Activated T-cell treated with anti-CD3 and anti-CD28 coated beads, Interleukin-2, amount 50 U/mL, for 24 hours (primary cell): ENCODE measurements at regions not wholly inside any gene's neighbourhood (a gene's known extent, or its start where the extent isn't known, plus 50 kb on each side); places are given as distances from the start of the nearest gene placed in this dataset.
"Not testable (repeated sequence)": the region's sequence is repeated elsewhere in the genome, so short reads cannot be mapped to it uniquely, and the experiment has no call there.

Experiments
- DNase-seq: peaks from one replicate; pipeline ENCODE4 v3.0.0-alpha.2; 2020
- H3K27ac Mint-ChIP-seq: 2 replicates; pipeline ENCODE4 v1.8.0; 2020; ENCODE audit warnings: mild to moderate bottlenecking, mixed read lengths
- H3K27me3 Mint-ChIP-seq: 2 replicates; pipeline ENCODE4 v1.8.0; 2020; ENCODE audit warnings: mixed read lengths
- H3K36me3 Mint-ChIP-seq: 2 replicates; pipeline ENCODE4 v1.8.0; 2020; ENCODE audit warnings: low read depth, mixed read lengths
- H3K4me1 Mint-ChIP-seq: 2 replicates; pipeline ENCODE4 v1.8.0; 2020; ENCODE audit warnings: low read depth, mixed read lengths
- H3K4me3 Mint-ChIP-seq: 2 replicates; pipeline ENCODE4 v1.8.0; 2020; ENCODE audit warnings: mild to moderate bottlenecking, moderate library complexity, mixed read lengths
- H3K9me3 Mint-ChIP-seq: 2 replicates; pipeline ENCODE4 v1.8.0; 2020; ENCODE audit warnings: mixed read lengths

DNA sequence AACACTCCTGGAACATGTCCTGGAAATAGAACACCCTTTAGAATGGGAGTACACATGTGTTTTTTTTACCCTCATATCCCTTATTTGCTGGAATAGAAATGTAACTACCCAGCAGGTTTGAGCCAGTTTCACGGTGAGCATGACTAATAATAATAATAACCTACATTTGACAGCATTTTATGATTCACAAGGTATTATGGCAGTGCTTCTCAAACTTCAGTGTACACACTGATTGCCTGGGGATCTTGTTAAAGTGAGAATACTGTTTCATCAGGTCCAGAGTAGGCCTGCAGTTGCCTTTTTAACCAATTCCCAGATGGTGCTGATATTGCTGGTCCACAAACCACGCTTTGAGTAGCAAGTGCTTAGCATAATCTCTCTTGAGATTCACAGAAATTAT, 63.9 kb downstream of the NFKBIZ start:
- Mint-ChIP-seq H3K4me3 (no peak overlapping the region), H3K4me1 (peaks cover 7% of the 10 kb centered on the region), H3K27ac (no peak overlapping the region), H3K27me3 (no peaks in the 10 kb centered on the region), H3K36me3 (no peaks in the 10 kb centered on the region), H3K9me3 (peaks cover 2% of the 10 kb centered on the region)
- no peak for DNase-seq

GRCh38 chr3:101917761-101918160, 68.4 kb downstream of the NFKBIZ start:
- not testable (repeated sequence) for H3K27me3 Mint-ChIP-seq, H3K36me3 Mint-ChIP-seq, DNase-seq, H3K27ac Mint-ChIP-seq, H3K4me3 Mint-ChIP-seq
- H3K4me1 Mint-ChIP-seq = peaks cover 19% of the 10 kb centered on the region
- peaks cover 11% of the 10 kb centered on the region for H3K9me3 Mint-ChIP-seq

DNA sequence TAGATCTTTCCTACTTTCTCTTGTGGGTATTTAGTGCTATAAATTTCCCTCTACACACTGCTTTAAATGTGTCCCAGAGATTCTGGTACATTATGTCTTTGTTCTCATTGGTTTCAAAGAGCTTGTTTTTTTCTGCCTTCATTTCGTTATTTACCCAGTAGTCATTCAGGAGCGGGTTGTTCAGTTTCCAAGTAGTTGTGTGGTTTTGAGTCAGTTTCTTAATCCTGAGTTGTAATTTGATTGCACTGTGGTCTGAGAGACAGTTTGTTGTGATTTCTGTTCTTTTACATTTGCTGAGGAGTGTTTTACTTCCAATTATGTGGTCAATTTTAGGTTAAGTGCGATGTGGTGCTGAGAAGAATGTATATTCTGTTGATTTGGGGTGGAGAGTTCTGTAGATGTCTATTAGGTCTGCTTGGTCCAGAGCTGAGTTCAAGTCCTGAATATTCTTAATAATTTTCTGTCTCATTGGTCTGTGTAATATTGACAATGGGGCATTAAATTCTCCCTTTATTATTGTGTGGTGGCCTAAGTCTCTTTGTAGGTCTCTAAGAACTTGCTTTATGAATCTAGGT, 72.9 kb downstream of the NFKBIZ start:
- H3K4me1 Mint-ChIP-seq = peaks cover 44% of the 10 kb centered on the region

DNA sequence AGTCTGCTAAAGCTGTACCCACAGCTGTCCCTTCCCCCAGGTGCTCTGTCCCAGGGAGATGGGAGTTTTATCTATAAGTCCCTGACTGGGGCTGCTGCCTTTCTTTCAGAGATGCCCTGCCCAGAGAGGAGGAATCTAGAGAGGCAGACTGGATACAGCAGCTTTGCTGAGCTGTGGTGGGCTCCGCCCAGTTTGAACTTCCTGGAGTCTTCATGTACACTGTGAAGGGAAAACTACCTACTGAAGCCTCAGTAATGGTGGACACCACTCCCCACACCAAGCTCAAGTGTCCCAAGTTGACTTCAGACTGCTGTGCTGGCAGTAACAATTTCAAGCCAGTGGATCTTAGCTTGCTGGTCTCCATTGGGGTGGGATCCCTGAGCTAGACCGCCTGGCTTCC, 75.3 kb downstream of the NFKBIZ start:
- H3K27ac Mint-ChIP-seq, H3K27me3 Mint-ChIP-seq, DNase-seq, H3K36me3 Mint-ChIP-seq, H3K4me3 Mint-ChIP-seq: not testable (repeated sequence)
- H3K9me3 Mint-ChIP-seq = peaks cover 11% of the 10 kb centered on the region
- peaks cover 42% of the 10 kb centered on the region for H3K4me1 Mint-ChIP-seq

More for the DNA sequence above, 72.9 kb downstream of the NFKBIZ start:
- not testable (repeated sequence) for DNase-seq, H3K27me3 Mint-ChIP-seq, H3K36me3 Mint-ChIP-seq, H3K4me3 Mint-ChIP-seq
- H3K9me3 Mint-ChIP-seq = peaks cover 12% of the 10 kb centered on the region
- peak overlapping the region; percentile 5 for H3K27ac Mint-ChIP-seq

- H3K4me3 Mint-ChIP-seq, H3K27ac Mint-ChIP-seq, H3K27me3 Mint-ChIP-seq, H3K36me3 Mint-ChIP-seq, DNase-seq: not testable (repeated sequence)
- H3K4me1 Mint-ChIP-seq = peaks cover 42% of the 10 kb centered on the region
- peaks cover 11% of the 10 kb centered on the region for H3K9me3 Mint-ChIP-seq
These were observed 75.8 kb downstream of the NFKBIZ start for GRCh38 chr3:101925124-101925523.

GRCh38 chr3:101925564-101925963, 76.2 kb downstream of the NFKBIZ start:
- Mint-ChIP-seq H3K4me3 (no peak overlapping the region), H3K27me3 (peaks cover 8% of the 10 kb centered on the region), H3K9me3 (peaks cover 11% of the 10 kb centered on the region)

GRCh38 chr3:101926594-101927105, 77.3 kb downstream of the NFKBIZ start:
- Mint-ChIP-seq H3K27ac (no peak overlapping the region), H3K27me3 (peaks cover 8% of the 10 kb centered on the region)
- DNase-seq = no peak

More at GRCh38 chr3:101925564-101925963, 76.2 kb downstream of the NFKBIZ start:
- H3K36me3 Mint-ChIP-seq = no peaks in the 10 kb centered on the region
- H3K27ac Mint-ChIP-seq = no peak overlapping the region
- H3K4me1 Mint-ChIP-seq = peaks cover 42% of the 10 kb centered on the region
- DNase-seq = no peak

GRCh38 chr3:101928890-101929289, 79.6 kb downstream of the NFKBIZ start:
- Mint-ChIP-seq H3K27ac (no peak overlapping the region), H3K36me3 (no peaks in the 10 kb centered on the region), H3K4me1 (peaks cover 28% of the 10 kb centered on the region), H3K9me3 (no peaks in the 10 kb centered on the region), H3K4me3 (no peak overlapping the region), H3K27me3 (no peaks in the 10 kb centered on the region)
- no peak for DNase-seq

More at GRCh38 chr3:101926594-101927105, 77.3 kb downstream of the NFKBIZ start:
- Mint-ChIP-seq H3K9me3 (peaks cover 8% of the 10 kb centered on the region), H3K4me1 (peaks cover 41% of the 10 kb centered on the region), H3K36me3 (no peaks in the 10 kb centered on the region), H3K4me3 (no peak overlapping the region)

- Mint-ChIP-seq H3K27ac (no peak overlapping the region), H3K4me1 (peaks cover 16% of the 10 kb centered on the region), H3K4me3 (no peak overlapping the region), H3K36me3 (no peaks in the 10 kb centered on the region), H3K27me3 (no peaks in the 10 kb centered on the region), H3K9me3 (no peaks in the 10 kb centered on the region)
- no peak for DNase-seq
These were observed 81.8 kb downstream of the NFKBIZ start for GRCh38 chr3:101931081-101931480.

GRCh38 chr3:101932326-101933068, 83.2 kb downstream of the NFKBIZ start:
- Mint-ChIP-seq H3K4me1 (peaks cover 23% of the 10 kb centered on the region), H3K9me3 (no peaks in the 10 kb centered on the region), H3K27me3 (no peaks in the 10 kb centered on the region)

DNA sequence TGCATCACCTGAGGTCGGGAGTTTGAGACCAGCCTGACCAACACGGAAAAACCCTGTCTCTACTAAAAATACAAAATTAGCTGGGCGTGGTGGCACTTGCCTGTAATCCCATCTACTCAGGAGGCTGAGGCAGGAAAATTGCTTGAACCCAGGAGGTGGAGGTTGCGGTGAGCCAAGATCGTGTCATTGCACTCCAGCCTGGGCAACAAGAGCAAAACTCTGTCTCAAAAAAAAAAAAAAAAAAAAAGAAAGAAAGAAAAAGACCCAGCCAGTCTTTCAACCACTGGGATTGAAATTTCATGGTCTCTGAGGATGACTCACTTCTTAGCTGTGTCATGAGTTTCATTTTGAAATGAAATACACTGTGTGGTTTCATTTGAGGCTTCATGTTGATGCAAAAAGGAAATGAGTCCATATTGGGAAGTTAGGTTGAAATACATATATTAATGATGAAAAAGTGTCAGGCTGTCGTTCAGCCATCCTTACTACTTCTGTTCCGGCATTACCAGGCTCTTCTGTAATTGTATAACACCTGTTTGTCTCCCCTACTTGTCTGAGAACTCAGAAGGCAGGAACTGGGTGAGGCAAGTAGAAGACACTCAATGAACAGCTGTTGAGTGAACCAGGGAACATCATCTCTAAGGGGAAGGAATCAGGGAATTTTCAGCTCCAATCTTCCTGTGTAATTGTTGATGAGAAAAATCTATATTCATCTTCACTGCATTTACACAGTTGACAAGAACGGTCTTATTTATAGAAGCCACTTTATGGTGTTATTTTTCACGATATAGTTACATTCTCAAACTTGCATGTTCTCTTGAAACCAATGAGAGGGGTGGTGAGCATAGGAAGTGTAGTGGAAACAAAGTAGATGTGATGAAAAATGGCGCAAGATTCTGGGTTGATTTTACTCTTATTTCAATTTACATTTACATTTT, 87.4 kb downstream of the NFKBIZ start:
- H3K4me1 Mint-ChIP-seq = peaks cover 28% of the 10 kb centered on the region
- DNase-seq = peak; percentile 59
- H3K9me3 Mint-ChIP-seq = no peaks in the 10 kb centered on the region
- peak overlapping the region; percentile 87 for H3K27ac Mint-ChIP-seq
- peak overlapping the region; percentile 44 for H3K4me3 Mint-ChIP-seq
- no peaks in the 10 kb centered on the region for H3K27me3 Mint-ChIP-seq
- H3K36me3 Mint-ChIP-seq = no peaks in the 10 kb centered on the region

More at GRCh38 chr3:101932326-101933068, 83.2 kb downstream of the NFKBIZ start:
- no peak for DNase-seq
- no peak overlapping the region for H3K4me3 Mint-ChIP-seq
- no peak overlapping the region for H3K27ac Mint-ChIP-seq
- no peaks in the 10 kb centered on the region for H3K36me3 Mint-ChIP-seq

GRCh38 chr3:101938262-101938847, 89.0 kb downstream of the NFKBIZ start:
- Mint-ChIP-seq H3K27me3 (no peaks in the 10 kb centered on the region), H3K27ac (no peak overlapping the region), H3K9me3 (no peaks in the 10 kb centered on the region), H3K36me3 (no peaks in the 10 kb centered on the region), H3K4me3 (no peak overlapping the region), H3K4me1 (peaks cover 39% of the 10 kb centered on the region)
- no peak for DNase-seq

DNA sequence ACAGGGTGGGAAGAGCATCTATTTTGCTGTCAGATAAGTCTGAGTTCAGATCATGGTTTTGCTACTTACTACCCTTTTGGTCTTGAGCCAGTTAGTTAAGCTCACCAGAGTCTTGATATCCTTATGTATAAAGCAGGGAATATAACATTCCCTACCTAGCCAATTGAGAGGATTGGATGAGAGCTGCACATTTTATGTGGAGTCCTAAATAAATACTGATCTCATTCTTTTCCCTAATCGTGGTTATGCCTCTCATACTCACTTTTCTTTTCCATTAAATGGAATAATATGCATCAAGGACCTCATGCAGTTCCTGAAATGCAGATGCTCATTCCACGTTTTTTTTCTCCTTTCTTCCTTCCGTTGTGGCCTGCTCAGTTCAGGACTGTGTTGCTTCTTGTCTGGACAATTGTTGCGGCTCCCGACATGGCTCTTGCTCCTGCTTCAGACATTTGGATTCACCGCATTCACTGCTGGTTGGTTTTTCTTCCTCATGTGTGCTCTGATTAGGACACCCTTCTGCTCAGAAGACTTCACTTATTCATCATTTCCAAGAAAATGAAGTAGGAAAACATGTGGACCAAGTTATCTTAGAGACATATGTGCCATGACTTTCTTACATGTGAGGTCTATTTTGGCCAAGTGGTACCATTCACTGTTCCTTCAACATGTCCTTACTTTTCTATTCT, 90.2 kb downstream of the NFKBIZ start:
- Mint-ChIP-seq H3K27me3 (no peaks in the 10 kb centered on the region), H3K4me1 (peaks cover 47% of the 10 kb centered on the region), H3K36me3 (no peaks in the 10 kb centered on the region), H3K27ac (no peak overlapping the region), H3K4me3 (no peak overlapping the region), H3K9me3 (no peaks in the 10 kb centered on the region)
- no peak for DNase-seq
